PC-9 (cell line): ENCODE measurements at regions not wholly inside any gene's neighbourhood (a gene's known extent, or its start where the extent isn't known, plus 50 kb on each side); places are given as distances from the start of the nearest gene placed in this dataset.

Experiments
- BruUV-seq: library from RNA; stranded (reverse); fragments of 400-500 nt; replicated peaks from 2 replicates; lab custom pipeline; 2021; lab: Mats Ljungman, UMichigan
- CTCF ChIA-PET: fragments of 300-600 bp; sonication (Branson Sonifier 250); formaldehyde crosslinking; loops from one replicate; lab custom pipeline; 2022; ENCODE audit warnings: antibody characterized with exemption; lab: Charles Lee
- POLR2A ChIA-PET: fragments of 300-600 bp; sonication (Branson Sonifier 250); formaldehyde crosslinking; loops from one replicate; lab custom pipeline; 2022; ENCODE audit warnings: antibody characterized with exemption; ENCODE audit not compliant: unreplicated experiment; lab: Charles Lee
- DNase-seq, 2 experiments: peaks; one replicate each; pipeline versions ENCODE4 v3.0.0 to v3.0.0-alpha.2; 2015 to 2022; ENCODE audit warnings: mixed read lengths in 1 of 2
- H2AFZ ChIP-seq: fragments of 200-600 bp; sonication (generic); 2 replicates; pipeline ENCODE4 v1.8.1; 2017; ENCODE audit warnings: antibody characterized with exemption
- H3F3A ChIP-seq: fragments of 200-600 bp; sonication (generic); 2 replicates; pipeline ENCODE4 v1.8.1; 2017; ENCODE audit warnings: antibody characterized with exemption, mild to moderate bottlenecking, low read depth; ENCODE audit not compliant: insufficient read depth
- H3K27ac ChIP-seq: fragments of 200-600 bp; sonication (generic); 2 replicates; pipeline ENCODE4 v1.6.1; 2016; ENCODE audit warnings: mixed run types
- H3K27me3 ChIP-seq: fragments of 200-600 bp; sonication (generic); 2 replicates; pipeline ENCODE4 v1.6.1; 2016; ENCODE audit warnings: low read depth, mixed run types; ENCODE audit not compliant: insufficient read depth
- H3K36me3 ChIP-seq: fragments of 200-600 bp; sonication (generic); 2 replicates; pipeline ENCODE4 v1.6.1; 2016; ENCODE audit warnings: low read depth, mixed run types
- H3K4me1 ChIP-seq: fragments of 200-600 bp; sonication (generic); replicated peaks from 2 replicates; pipeline ENCODE4 v1.6.1; 2016; ENCODE audit warnings: mixed run types; ENCODE audit not compliant: insufficient read depth
- H3K4me2 ChIP-seq: fragments of 200-600 bp; sonication (generic); 2 replicates; pipeline ENCODE4 v1.6.1; 2017; ENCODE audit warnings: mixed run types
- H3K4me3 ChIP-seq: fragments of 200-600 bp; sonication (generic); 2 replicates; pipeline ENCODE4 v1.6.1; 2016; ENCODE audit warnings: mixed run types
- H3K79me2 ChIP-seq: fragments of 200-600 bp; sonication (generic); 2 replicates; pipeline ENCODE4 v1.6.1; 2017; ENCODE audit warnings: low read depth, mixed run types
- H3K9me2 ChIP-seq: fragments of 200-600 bp; sonication (generic); 2 replicates; pipeline ENCODE4 v1.8.1; 2017; ENCODE audit warnings: mild to moderate bottlenecking; ENCODE audit not compliant: insufficient read depth
- H3K9me3 ChIP-seq: fragments of 200-600 bp; sonication (generic); 2 replicates; pipeline ENCODE4 v1.8.1; 2016; ENCODE audit warnings: low read depth; ENCODE audit not compliant: insufficient read depth
- H4K20me1 ChIP-seq: fragments of 200-600 bp; sonication (generic); 2 replicates; pipeline ENCODE4 v1.8.1; 2017; ENCODE audit not compliant: insufficient read depth
- CTCF ChIP-seq: fragments of 200-600 bp; sonication (generic); conservative IDR thresholded peaks from 2 replicates; pipeline ENCODE4 v1.6.1; 2017; ENCODE audit warnings: mixed run types, antibody characterized with exemption, mild to moderate bottlenecking, moderate library complexity
- EZH2 ChIP-seq: fragments of 200-600 bp; sonication (generic); IDR thresholded peaks from 2 replicates; pipeline ENCODE4 v1.8.0; 2017; ENCODE audit warnings: antibody characterized with exemption, low read depth
- intact Hi-C: fragments of 100-400 bp; cut with micrococcal nuclease; formaldehyde crosslinking; loops from one replicate; pipeline ENCODE4 v1.10.0; 2022; ENCODE audit not compliant: unreplicated experiment

- no peak for DNase-seq
- Histone ChIP-seq H3K4me1 (no peaks in the 10 kb centered on the region), H2AFZ (no peak overlapping the region), H3K36me3 (no peaks in the 10 kb centered on the region), H3F3A (no peaks in the 10 kb centered on the region), H3K9me2 (no peaks in the 10 kb centered on the region), H3K27ac (no peak overlapping the region), H3K79me2 (no peaks in the 10 kb centered on the region), H3K27me3 (no peaks in the 10 kb centered on the region), H3K4me2 (no peak overlapping the region), H3K4me3 (no peak overlapping the region), H4K20me1 (no peaks in the 10 kb centered on the region), H3K9me3 (no peaks in the 10 kb centered on the region)
- ChIA-PET POLR2A (no interaction called here), CTCF (no interaction called here)
- intact Hi-C loops: no loop called here
- no TSS peak for BruUV-seq
- TF ChIP-seq EZH2 (no peak), CTCF (no peak)
These were observed 180.2 kb upstream of the CHL1 start for GRCh38 chr3:16366-16765.

GRCh38 chr3:20421-20820 is 176.1 kb upstream of the CHL1 start:
- H3K4me2 ChIP-seq: no peak overlapping the region
- ChIA-PET CTCF (no interaction called here), POLR2A (no interaction called here)
- no peaks in the 10 kb centered on the region for H3F3A ChIP-seq
- DNase-seq: no peak
- intact Hi-C loops: no loop called here
- no peaks in the 10 kb centered on the region for H3K27me3 ChIP-seq
- BruUV-seq: no TSS peak
- no peaks in the 10 kb centered on the region for H3K79me2 ChIP-seq
- no peak overlapping the region for H3K27ac ChIP-seq
- H3K9me2 ChIP-seq: no peaks in the 10 kb centered on the region
- no peak overlapping the region for H3K4me3 ChIP-seq
- no peaks in the 10 kb centered on the region for H3K9me3 ChIP-seq
- H2AFZ ChIP-seq: no peak overlapping the region
- TF ChIP-seq EZH2 (no peak), CTCF (no peak)
- no peaks in the 10 kb centered on the region for H4K20me1 ChIP-seq
- H3K4me1 ChIP-seq: no peaks in the 10 kb centered on the region
- no peaks in the 10 kb centered on the region for H3K36me3 ChIP-seq

GRCh38 chr3:24006-24405 is 172.6 kb upstream of the CHL1 start:
- intact Hi-C loops: no loop called here
- BruUV-seq: no TSS peak

More at GRCh38 chr3:24006-24405, 172.6 kb upstream of the CHL1 start:
- Histone ChIP-seq H3K9me2 (no peaks in the 10 kb centered on the region), H3K27me3 (no peaks in the 10 kb centered on the region), H3K4me1 (no peaks in the 10 kb centered on the region), H3K27ac (no peak overlapping the region), H3K36me3 (no peaks in the 10 kb centered on the region), H3K9me3 (no peaks in the 10 kb centered on the region), H3K79me2 (no peaks in the 10 kb centered on the region), H3F3A (no peaks in the 10 kb centered on the region), H2AFZ (no peak overlapping the region), H3K4me2 (no peak overlapping the region), H3K4me3 (no peak overlapping the region), H4K20me1 (no peaks in the 10 kb centered on the region)
- DNase-seq: no peak
- ChIA-PET CTCF (no interaction called here), POLR2A (no interaction called here)
- TF ChIP-seq CTCF (no peak), EZH2 (no peak)
